ENCODE measurements at regions not wholly inside any gene's neighbourhood (a gene's known extent, or its start where the extent isn't known, plus 50 kb on each side); places are given as distances from the start of the nearest gene placed in this dataset.

- no peak overlapping the region for H3K9ac ChIP-seq (ENCODE audit: low read length)
- DNase-seq = no peak
- no peak for TF ChIP-seq EZH2phosphoT487 (IDR thresholded peaks at IDR 0.05; ENCODE audit: low read length)
- no peak for TF ChIP-seq EZH2 (optimal IDR thresholded peaks at IDR 0.05; ENCODE audit: low read depth, low read length)
- no peak for TF ChIP-seq CTCF (IDR thresholded peaks at IDR 0.05; ENCODE audit: low read length)
- H3K4me1 ChIP-seq (ENCODE audit: low read length) = no peaks in the 10 kb centered on the region
- no peaks in the 10 kb centered on the region for H3K36me3 ChIP-seq (replicated peaks; ENCODE audit: insufficient read depth, low read length)
- peaks cover 73% of the 10 kb centered on the region for H3K27me3 ChIP-seq (replicated peaks; ENCODE audit: insufficient read depth, low read length)
- no peaks in the 10 kb centered on the region for H3K79me2 ChIP-seq (ENCODE audit: low read length)
- H3K27ac ChIP-seq (ENCODE audit: low read length) = no peak overlapping the region
- H4K20me1 ChIP-seq (ENCODE audit: insufficient read depth, low read length) = no peaks in the 10 kb centered on the region
- no peaks in the 10 kb centered on the region for H3F3A ChIP-seq (ENCODE audit: insufficient read depth, low read length)
- H3K9me3 ChIP-seq (replicated peaks; ENCODE audit: insufficient read depth, low read length) = no peaks in the 10 kb centered on the region
- H2AFZ ChIP-seq (ENCODE audit: low read length) = no peak overlapping the region
- H3K4me2 ChIP-seq (ENCODE audit: low read depth, low read length) = no peak overlapping the region
- H3K4me3 ChIP-seq (ENCODE audit: low read length) = no peak overlapping the region
- H3K9me2 ChIP-seq (replicated peaks; ENCODE audit: insufficient read depth, low read length) = no peaks in the 10 kb centered on the region
Observed at GRCh38 chr1:37265786-37266667, 208.4 kb upstream of the ZC3H12A start.

GRCh38 chr1:37267111-37267835, 207.1 kb upstream of the ZC3H12A start:
- Histone ChIP-seq H3K4me2 (ENCODE audit: low read depth, low read length) (no peak overlapping the region), H3K9ac (ENCODE audit: low read length) (no peak overlapping the region), H3K4me1 (ENCODE audit: low read length) (no peaks in the 10 kb centered on the region), H3K36me3 (replicated peaks; ENCODE audit: insufficient read depth, low read length) (no peaks in the 10 kb centered on the region), H3K4me3 (ENCODE audit: low read length) (no peak overlapping the region), H2AFZ (ENCODE audit: low read length) (no peak overlapping the region), H4K20me1 (ENCODE audit: insufficient read depth, low read length) (no peaks in the 10 kb centered on the region), H3K9me3 (replicated peaks; ENCODE audit: insufficient read depth, low read length) (no peaks in the 10 kb centered on the region), H3K9me2 (replicated peaks; ENCODE audit: insufficient read depth, low read length) (no peaks in the 10 kb centered on the region), H3F3A (ENCODE audit: insufficient read depth, low read length) (no peaks in the 10 kb centered on the region), H3K27me3 (replicated peaks; ENCODE audit: insufficient read depth, low read length) (peaks cover 62% of the 10 kb centered on the region), H3K79me2 (ENCODE audit: low read length) (no peaks in the 10 kb centered on the region), H3K27ac (ENCODE audit: low read length) (no peak overlapping the region)
- TF ChIP-seq EZH2 (optimal IDR thresholded peaks at IDR 0.05; ENCODE audit: low read depth, low read length) = no peak
- no peak for TF ChIP-seq EZH2phosphoT487 (IDR thresholded peaks at IDR 0.05; ENCODE audit: low read length)
- TF ChIP-seq CTCF (IDR thresholded peaks at IDR 0.05; ENCODE audit: low read length) = no peak
- no peak for DNase-seq

- no peak overlapping the region for H3K4me2 ChIP-seq (ENCODE audit: low read depth, low read length)
- H3K9ac ChIP-seq (ENCODE audit: low read length) = no peak overlapping the region
- no peak overlapping the region for H3K27ac ChIP-seq (ENCODE audit: low read length)
- no peaks in the 10 kb centered on the region for H3K9me3 ChIP-seq (replicated peaks; ENCODE audit: insufficient read depth, low read length)
- no peak overlapping the region for H3K4me3 ChIP-seq (ENCODE audit: low read length)
- no peaks in the 10 kb centered on the region for H3K9me2 ChIP-seq (replicated peaks; ENCODE audit: insufficient read depth, low read length)
- TF ChIP-seq EZH2 (optimal IDR thresholded peaks at IDR 0.05; ENCODE audit: low read depth, low read length) = no peak
- no peaks in the 10 kb centered on the region for H3K79me2 ChIP-seq (ENCODE audit: low read length)
- no peaks in the 10 kb centered on the region for H4K20me1 ChIP-seq (ENCODE audit: insufficient read depth, low read length)
- H3K36me3 ChIP-seq (replicated peaks; ENCODE audit: insufficient read depth, low read length) = no peaks in the 10 kb centered on the region
- no peaks in the 10 kb centered on the region for H3F3A ChIP-seq (ENCODE audit: insufficient read depth, low read length)
- no peaks in the 10 kb centered on the region for H3K4me1 ChIP-seq (ENCODE audit: low read length)
- no peak for DNase-seq
- H2AFZ ChIP-seq (ENCODE audit: low read length) = no peak overlapping the region
- peaks cover 58% of the 10 kb centered on the region for H3K27me3 ChIP-seq (replicated peaks; ENCODE audit: insufficient read depth, low read length)
Observed at GRCh38 chr1:37270639-37271038, 203.7 kb upstream of the ZC3H12A start.

All from MM.1S (cell line).